H1 (cell line): ENCODE measurements at regions not wholly inside any gene's neighbourhood (a gene's known extent, or its start where the extent isn't known, plus 50 kb on each side); places are given as distances from the start of the nearest gene placed in this dataset.

ENCODE experiments used
- CBX8 ChIP-seq: fragments of 300-800, 300-1000 bp; sonication (generic); IDR thresholded peaks from 2 replicates; pipeline ENCODE4 v1.7.1; 2016; ENCODE audit warnings: low read depth, low read length, borderline replicate concordance
- CREB1 ChIP-seq: IDR thresholded peaks from 2 replicates; pipeline ENCODE4 v1.6.1; 2012; ENCODE audit warnings: inconsistent platforms
- MAFK ChIP-seq: IDR thresholded peaks from 2 replicates; pipeline ENCODE4 v1.6.1; 2012; ENCODE audit warnings: low read depth, mild to moderate bottlenecking, improper control_type of control experiment, low read length
- POLR2A ChIP-seq, 2 experiments: IDR thresholded peaks; 1 replicate in 1 of 2; 2 replicates in 1 of 2; pipeline ENCODE4 v1.6.1; 2011; ENCODE audit warnings: low read depth in 2 of 2, low read length in 2 of 2, mild to moderate bottlenecking in 2 of 2; ENCODE audit errors: control extremely low read depth in 1 of 2
- RAD21 ChIP-seq, 2 experiments: IDR thresholded peaks in 1 of 2; conservative IDR thresholded peaks in 1 of 2; 2 replicates each; pipeline ENCODE4 v1.6.1; 2011; ENCODE audit warnings: low read depth in 2 of 2, low read length in 2 of 2, improper control_type of control experiment in 1 of 2, inconsistent platforms in 1 of 2, mild to moderate bottlenecking in 1 of 2, moderate library complexity in 1 of 2
- SIN3A ChIP-seq, 2 experiments: IDR thresholded peaks in 1 of 2; conservative IDR thresholded peaks in 1 of 2; 2 replicates each; pipeline ENCODE4 v1.6.1; 2011 to 2012; ENCODE audit warnings: low read length in 2 of 2, improper control_type of control experiment in 1 of 2, low read depth in 1 of 2, mild to moderate bottlenecking in 1 of 2
- SIRT6 ChIP-seq: IDR thresholded peaks from one replicate; pipeline ENCODE4 v1.7.1; 2012; ENCODE audit warnings: low read length, inconsistent platforms
- TAF7 ChIP-seq: optimal IDR thresholded peaks from 2 replicates; pipeline ENCODE3; 2011; ENCODE audit warnings: low read depth, mild to moderate bottlenecking, inconsistent platforms, low read length, moderate library complexity, borderline replicate concordance
- YY1 ChIP-seq: IDR thresholded peaks from 2 replicates; pipeline ENCODE4 v1.6.1; 2011; ENCODE audit warnings: low read depth, mild to moderate bottlenecking, low read length
- TF ChIP-seq, protein P1 (sequence below), 3 experiments: IDR thresholded peaks; 1 replicate in 2 of 3; 2 replicates in 1 of 3; pipeline versions ENCODE4 v1.5.1 to v1.6.1; 2011; ENCODE audit warnings: low read length in 3 of 3, mild to moderate bottlenecking in 3 of 3, inconsistent platforms in 2 of 3, low read depth in 1 of 3, moderate library complexity in 1 of 3; ENCODE audit not compliant: insufficient read depth in 1 of 3; ENCODE audit errors: control extremely low read depth in 1 of 3
- TF ChIP-seq, protein P2 (sequence below): IDR thresholded peaks from 2 replicates; pipeline ENCODE4 v1.6.1; 2012; ENCODE audit warnings: inconsistent platforms

DNA sequence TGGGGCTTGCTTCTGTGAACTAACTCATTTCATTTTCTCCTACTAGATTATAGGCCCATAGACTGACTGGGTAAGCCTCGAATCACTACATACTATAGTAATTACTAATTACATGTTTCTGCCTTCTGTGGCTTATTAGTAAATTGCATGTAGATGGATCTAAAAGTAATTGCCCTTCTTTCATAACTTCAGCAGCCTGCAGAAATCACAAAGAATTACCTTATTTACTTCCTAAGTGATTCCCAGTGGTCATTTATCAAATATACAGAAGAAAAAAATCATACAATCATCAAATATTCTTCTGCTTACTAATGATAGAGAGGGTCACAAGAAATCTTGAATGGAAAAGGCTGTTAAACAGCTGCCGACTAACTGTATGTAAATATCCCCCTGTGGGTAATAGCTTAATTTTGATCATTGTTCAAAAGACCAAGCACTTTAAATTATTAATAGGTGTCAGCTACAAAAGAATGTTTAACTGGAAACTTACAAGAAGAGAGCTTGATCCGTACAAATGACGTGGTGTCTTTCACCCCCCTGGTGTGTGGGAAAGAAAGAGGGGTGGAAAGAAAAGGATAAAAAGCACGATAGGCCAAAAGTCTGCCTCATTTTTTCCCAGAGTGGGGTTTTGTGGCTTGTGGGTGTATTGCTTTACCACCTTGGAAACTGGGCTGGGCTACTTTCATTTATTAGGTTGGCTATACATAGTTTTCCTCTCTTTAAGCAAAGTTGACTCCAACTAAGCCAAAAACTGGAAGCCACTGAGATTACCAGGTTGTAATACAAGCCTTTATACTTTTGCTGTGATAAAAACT, 361.8 kb upstream of the ZMIZ1 start:
- TF ChIP-seq, protein P1, sequence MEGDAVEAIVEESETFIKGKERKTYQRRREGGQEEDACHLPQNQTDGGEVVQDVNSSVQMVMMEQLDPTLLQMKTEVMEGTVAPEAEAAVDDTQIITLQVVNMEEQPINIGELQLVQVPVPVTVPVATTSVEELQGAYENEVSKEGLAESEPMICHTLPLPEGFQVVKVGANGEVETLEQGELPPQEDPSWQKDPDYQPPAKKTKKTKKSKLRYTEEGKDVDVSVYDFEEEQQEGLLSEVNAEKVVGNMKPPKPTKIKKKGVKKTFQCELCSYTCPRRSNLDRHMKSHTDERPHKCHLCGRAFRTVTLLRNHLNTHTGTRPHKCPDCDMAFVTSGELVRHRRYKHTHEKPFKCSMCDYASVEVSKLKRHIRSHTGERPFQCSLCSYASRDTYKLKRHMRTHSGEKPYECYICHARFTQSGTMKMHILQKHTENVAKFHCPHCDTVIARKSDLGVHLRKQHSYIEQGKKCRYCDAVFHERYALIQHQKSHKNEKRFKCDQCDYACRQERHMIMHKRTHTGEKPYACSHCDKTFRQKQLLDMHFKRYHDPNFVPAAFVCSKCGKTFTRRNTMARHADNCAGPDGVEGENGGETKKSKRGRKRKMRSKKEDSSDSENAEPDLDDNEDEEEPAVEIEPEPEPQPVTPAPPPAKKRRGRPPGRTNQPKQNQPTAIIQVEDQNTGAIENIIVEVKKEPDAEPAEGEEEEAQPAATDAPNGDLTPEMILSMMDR (IDR thresholded peaks at IDR 0.05; ENCODE audit: control extremely low read depth in 1 of 3, insufficient read depth in 1 of 3, low read depth in 1 of 3, low read length in 3 of 3): no peak
- TF ChIP-seq POLR2A (IDR thresholded peaks at IDR 0.05; ENCODE audit: control extremely low read depth in 1 of 2, low read depth in 2 of 2, low read length in 2 of 2) (no peak), MAFK (no peak), SIRT6 (no peak), TAF7 (no peak), YY1 (no peak), RAD21 (IDR thresholded peaks at IDR 0.05 in 1 of 2, conservative IDR thresholded peaks at IDR 0.05 in 1 of 2; ENCODE audit: low read depth in 2 of 2, low read length in 2 of 2) (no peak), SIN3A (conservative IDR thresholded peaks at IDR 0.05 in 1 of 2, IDR thresholded peaks at IDR 0.05 in 1 of 2; ENCODE audit: low read depth in 1 of 2, low read length in 2 of 2) (no peak), CBX8 (no peak), CREB1 (no peak)
- TF ChIP-seq, protein P2, sequence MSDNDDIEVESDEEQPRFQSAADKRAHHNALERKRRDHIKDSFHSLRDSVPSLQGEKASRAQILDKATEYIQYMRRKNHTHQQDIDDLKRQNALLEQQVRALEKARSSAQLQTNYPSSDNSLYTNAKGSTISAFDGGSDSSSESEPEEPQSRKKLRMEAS: no peak
